ENCODE measurements at regions not wholly inside any gene's neighbourhood (a gene's known extent, or its start where the extent isn't known, plus 50 kb on each side); places are given as distances from the start of the nearest gene placed in this dataset.
"Not testable (repeated sequence)": the region's sequence is repeated elsewhere in the genome, so short reads cannot be mapped to it uniquely, and the experiment has no call there.

DNA sequence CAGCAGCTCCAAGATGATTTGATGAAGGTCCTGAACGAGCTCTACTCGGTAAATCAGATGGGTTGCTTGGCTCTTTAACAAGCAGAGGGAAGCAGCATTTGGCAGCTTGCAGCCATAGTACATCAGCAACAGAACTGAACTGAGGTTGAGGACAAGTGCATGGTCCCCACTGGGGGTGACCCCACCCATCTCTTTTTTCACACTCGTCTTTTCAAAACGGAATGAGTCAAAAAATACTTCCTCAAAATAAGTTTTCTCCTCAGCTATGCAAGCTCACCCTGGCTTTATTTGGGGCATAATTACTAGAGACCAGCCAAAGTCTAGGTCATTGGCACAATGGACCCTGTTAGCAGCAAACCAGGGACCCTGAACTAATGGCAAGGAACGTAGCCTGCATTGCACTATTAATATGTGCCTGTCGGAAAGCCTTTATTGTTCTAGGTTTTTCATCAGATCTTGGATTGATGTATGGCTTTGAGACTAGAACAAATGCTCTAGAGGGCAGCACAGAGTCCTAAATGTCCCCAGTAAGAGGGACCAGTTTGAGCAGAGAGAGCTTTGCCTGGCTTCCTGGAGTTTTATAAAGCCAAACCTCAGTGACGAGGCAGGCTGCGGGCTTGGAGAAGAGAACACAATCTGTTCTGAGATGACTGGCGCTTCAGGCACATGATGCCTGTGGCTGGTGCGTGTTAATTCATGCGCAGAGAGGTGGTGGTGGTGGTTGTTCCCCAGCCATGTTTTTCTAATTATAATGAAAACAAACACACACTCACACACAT lies 86.1 kb upstream of the IKBKE start:
- H3K4me1 ChIP-seq: peaks cover 0 to 12% (median 1%) of the 10 kb centered on the region in 6 donors
- H3K36me3 ChIP-seq; H3K27me3 ChIP-seq (replicated peaks in 1 of 7); intact Hi-C loops (cut with DNase I; ENCODE audit: low total_unique reads); DNase-seq; H3K4me3 ChIP-seq; H3K9me3 ChIP-seq: not testable (repeated sequence)
- 26 to 52% (median 38%) methylated on average over 4 of the region's 11 CpGs for WGBS, 5 donors
- TF ChIP-seq, protein P1, sequence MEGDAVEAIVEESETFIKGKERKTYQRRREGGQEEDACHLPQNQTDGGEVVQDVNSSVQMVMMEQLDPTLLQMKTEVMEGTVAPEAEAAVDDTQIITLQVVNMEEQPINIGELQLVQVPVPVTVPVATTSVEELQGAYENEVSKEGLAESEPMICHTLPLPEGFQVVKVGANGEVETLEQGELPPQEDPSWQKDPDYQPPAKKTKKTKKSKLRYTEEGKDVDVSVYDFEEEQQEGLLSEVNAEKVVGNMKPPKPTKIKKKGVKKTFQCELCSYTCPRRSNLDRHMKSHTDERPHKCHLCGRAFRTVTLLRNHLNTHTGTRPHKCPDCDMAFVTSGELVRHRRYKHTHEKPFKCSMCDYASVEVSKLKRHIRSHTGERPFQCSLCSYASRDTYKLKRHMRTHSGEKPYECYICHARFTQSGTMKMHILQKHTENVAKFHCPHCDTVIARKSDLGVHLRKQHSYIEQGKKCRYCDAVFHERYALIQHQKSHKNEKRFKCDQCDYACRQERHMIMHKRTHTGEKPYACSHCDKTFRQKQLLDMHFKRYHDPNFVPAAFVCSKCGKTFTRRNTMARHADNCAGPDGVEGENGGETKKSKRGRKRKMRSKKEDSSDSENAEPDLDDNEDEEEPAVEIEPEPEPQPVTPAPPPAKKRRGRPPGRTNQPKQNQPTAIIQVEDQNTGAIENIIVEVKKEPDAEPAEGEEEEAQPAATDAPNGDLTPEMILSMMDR (IDR thresholded peaks at IDR 0.05 in 8 of 11, conservative IDR thresholded peaks at IDR 0.05 in 3 of 11): peak in 2 of 11 experiments; percentile 14 to 39
- H3K27ac ChIP-seq: peak overlapping the region in 2 of 8 donors; percentile 25 to 50

DNA sequence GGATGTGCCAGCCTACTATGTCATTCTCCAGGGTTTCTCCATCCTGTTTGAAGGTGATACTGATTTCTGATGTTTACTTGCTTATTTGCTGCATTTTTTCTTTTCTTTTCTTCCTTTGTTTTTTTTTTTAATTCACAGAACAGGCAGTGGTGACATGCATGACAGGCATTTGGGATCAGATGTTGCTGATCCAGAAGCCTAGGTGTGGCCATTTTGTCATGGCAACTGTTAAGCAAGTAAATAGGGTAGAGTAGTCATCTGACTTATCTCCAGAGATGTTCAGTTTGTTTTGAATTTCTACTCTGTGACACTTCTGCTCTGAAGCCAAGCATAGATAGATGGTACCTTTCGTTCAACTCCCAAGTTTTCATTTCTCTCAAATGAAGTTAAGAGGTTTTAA lies 85.4 kb upstream of the IKBKE start:
- intact Hi-C loops (cut with DNase I; ENCODE audit: low total_unique reads); H3K9me3 ChIP-seq; H3K27me3 ChIP-seq (replicated peaks in 1 of 7); H3K4me3 ChIP-seq; H3K27ac ChIP-seq; H3K36me3 ChIP-seq; DNase-seq: not testable (repeated sequence)
- WGBS, 5 donors: 67 to 100% (median 100%) methylated on average over 1 of the region's 1 CpG
- peaks cover 0 to 12% (median 1%) of the 10 kb centered on the region in 6 donors for H3K4me1 ChIP-seq

DNA sequence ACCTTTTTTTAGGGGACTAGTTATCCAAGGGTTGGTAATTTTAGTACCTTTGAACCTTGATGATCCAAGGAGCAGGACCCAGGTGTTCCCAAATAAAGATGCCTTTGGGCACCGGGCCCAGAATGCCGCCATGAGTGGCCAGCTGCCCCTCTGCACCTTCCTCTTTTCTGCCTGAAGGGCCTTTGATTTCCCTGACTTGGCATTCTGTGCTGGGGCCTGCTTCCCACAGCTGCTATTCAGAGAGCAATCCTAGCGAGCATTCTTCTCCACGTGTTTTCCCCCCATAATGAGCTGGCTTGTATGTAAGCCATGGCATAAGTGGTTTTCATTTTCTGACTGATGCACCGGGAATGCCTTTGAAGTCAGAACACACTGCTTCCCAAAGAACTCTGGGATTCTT lies 82.6 kb upstream of the IKBKE start:
- no CpG with 5 or more reads among the region's 5 CpGs for whole genome bisulfite sequencing, 5 donors

DNA sequence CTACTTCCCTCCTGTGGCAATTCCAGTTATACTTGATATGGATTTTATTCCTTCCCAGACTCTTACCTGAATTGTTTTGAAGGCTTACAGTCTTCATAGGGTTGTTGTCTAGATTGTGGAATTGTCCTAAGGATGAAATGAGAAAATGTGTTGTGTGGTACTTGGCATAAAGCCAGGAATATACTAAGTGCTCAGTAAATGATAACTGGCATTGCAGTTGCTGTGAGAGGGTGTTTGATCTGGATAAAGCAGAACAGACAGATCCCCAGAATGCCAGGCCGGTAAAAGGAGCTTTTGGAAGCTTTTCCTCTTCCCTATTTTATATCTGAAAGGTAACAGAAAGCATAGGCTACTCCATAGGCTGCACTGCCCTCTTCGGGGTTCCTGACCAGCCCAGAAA lies 78.4 kb upstream of the IKBKE start:
- H3K36me3 ChIP-seq; H3K4me3 ChIP-seq; H3K27me3 ChIP-seq (replicated peaks in 1 of 7); H3K4me1 ChIP-seq; DNase-seq; H3K9me3 ChIP-seq; H3K27ac ChIP-seq; intact Hi-C loops (cut with DNase I; ENCODE audit: low total_unique reads): not testable (repeated sequence)
- 89 to 100% (median 93%) methylated on average over 1 to 2 of the region's 2 CpGs for WGBS, 5 donors

More for the DNA sequence above, 82.6 kb upstream of the IKBKE start:
- H3K9me3 ChIP-seq; H3K27me3 ChIP-seq (replicated peaks in 1 of 7); H3K4me1 ChIP-seq; intact Hi-C loops (cut with DNase I; ENCODE audit: low total_unique reads); H3K27ac ChIP-seq; H3K36me3 ChIP-seq; H3K4me3 ChIP-seq; DNase-seq: not testable (repeated sequence)

DNA sequence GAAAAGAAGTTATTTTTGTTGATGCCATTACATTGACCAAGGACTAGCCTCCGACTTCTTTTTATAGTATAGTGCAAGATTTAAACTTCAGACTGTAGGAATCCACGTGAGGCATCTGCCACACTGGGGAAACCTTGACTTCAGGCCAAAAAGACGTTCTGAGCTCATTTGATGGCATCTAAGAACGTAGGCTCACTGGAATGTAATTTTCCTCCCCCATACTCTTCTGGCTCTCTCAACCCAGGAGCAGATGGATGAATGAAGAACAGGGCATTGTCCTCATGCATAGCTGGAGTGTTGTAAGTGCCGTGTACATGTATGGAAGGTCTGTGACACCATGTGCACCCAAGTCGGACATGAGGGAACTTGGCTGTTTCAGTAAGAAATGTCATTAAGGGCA lies 72.8 kb upstream of the IKBKE start:
- H3K27me3 ChIP-seq (replicated peaks in 1 of 7); intact Hi-C loops (cut with DNase I; ENCODE audit: low total_unique reads); H3K4me3 ChIP-seq; H3K27ac ChIP-seq; DNase-seq; H3K9me3 ChIP-seq; H3K4me1 ChIP-seq: not testable (repeated sequence)
- H3K36me3 ChIP-seq: peaks cover 0 to 10% (median 0%) of the 10 kb centered on the region in 6 donors
- WGBS, 5 donors: 80 to 100% (median 87%) methylated on average over 1 to 3 of the region's 6 CpGs

DNA sequence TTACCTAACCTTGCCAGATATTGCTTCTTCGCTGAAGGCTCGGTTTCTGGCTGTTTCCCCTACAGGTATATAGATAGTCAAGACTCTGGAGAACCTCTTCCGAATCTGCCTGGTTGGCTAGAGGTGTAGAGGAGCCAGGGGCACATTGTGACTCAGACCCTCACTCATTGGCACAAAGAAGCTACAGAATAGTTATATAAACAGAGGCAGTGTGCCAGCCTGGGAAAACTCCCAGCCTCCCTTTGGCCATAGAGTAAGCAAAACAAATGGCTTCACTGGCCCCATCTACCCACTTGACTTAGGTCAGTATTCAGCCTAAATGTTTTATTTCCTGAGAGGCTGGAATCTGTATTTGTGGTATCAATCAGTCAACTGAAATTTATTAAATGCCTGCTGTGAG lies 72.0 kb upstream of the IKBKE start:
- H3K9me3 ChIP-seq; H3K27me3 ChIP-seq (replicated peaks in 1 of 7); intact Hi-C loops (cut with DNase I; ENCODE audit: low total_unique reads); DNase-seq; H3K27ac ChIP-seq; H3K4me3 ChIP-seq; H3K4me1 ChIP-seq: not testable (repeated sequence)
- H3K36me3 ChIP-seq: peaks cover 0 to 10% (median 0%) of the 10 kb centered on the region in 6 donors
- WGBS, 5 donors: 96 to 100% (median 99%) methylated on average over 2 to 3 of the region's 3 CpGs; no CpG with 5 or more reads in 1 of the 5 donors

DNA sequence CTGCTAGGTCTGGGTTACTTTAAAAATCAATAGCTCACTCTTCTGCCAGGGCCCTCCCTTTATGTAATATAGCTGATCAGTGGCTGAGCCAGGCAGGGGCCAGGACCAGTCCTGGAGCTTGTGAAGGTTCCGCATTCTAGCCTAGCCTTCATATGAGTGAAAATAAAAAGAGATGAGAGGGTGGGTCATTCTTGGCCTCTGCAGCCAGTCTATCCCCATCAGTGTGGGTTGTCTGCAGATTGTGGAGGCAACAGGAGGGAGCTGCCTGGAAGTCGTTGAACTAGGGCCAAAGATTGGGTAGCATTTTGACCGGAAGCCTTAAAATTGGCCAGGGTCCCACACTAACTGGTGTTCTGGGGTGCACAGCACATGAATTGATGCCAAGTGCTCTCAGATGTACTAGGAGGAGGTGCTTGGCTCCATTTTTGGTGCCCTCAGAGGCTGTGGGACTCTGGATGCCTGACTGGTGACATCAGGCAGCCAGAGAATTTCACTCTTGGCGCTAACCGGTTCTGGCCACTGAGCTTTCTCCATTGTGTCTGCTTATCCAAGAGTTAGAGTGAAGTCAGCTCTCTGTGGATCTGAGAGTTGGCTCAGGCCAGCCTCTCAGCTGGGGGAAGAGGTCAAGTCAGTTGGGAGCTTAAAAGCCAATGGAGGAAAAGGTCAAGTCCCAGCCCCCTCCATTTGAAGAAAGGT lies 66.5 kb upstream of the IKBKE start:
- H3K36me3 ChIP-seq; intact Hi-C loops (cut with DNase I; ENCODE audit: low total_unique reads); H3K4me1 ChIP-seq; H3K9me3 ChIP-seq; H3K27ac ChIP-seq; H3K27me3 ChIP-seq (replicated peaks in 1 of 7); DNase-seq; H3K4me3 ChIP-seq: not testable (repeated sequence)
- WGBS, 5 donors: 64 to 79% (median 64%) methylated on average over 2 of the region's 5 CpGs; no CpG with 5 or more reads in 2 of the 5 donors

DNA sequence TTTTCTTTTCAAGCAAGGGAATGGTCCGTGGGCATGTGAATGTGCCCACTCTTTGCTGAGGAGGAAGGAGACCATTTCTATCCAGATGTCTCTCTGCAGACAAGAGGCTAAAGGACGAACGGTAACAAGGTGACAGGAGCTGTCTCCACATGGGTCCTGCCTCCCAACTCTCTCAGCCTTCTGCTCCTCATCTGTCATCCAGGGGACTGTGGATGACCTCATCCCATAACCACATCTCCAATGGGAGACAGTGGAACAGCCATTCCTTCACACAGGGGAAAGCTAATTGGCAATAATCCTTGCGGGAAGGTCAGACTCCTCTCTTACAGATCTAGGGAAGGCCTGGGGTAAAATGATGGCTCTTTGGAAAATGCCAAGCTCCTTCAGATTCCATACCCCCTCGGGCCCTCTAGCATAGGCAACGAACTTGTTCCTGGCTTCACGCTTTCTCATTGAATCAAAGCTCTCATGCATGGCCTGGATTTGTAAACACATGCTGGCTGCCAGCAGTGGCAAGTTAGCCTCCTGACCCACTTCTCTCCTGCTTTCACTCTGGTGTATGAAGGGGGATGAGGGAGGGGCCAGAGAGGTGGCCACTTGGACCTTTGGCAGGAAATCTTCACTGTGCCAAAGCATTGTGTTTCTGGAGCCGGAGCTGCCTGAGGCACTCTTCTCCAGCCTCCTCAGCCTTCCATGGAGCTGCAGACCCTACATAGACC lies 65.8 kb upstream of the IKBKE start:
- 78 to 84% (median 82%) methylated on average over 5 to 6 of the region's 8 CpGs; no CpG with 5 or more reads in 1 of the 5 donors for WGBS, 5 donors
- H3K27ac ChIP-seq; H3K36me3 ChIP-seq; intact Hi-C loops (cut with DNase I; ENCODE audit: low total_unique reads); H3K4me1 ChIP-seq; H3K4me3 ChIP-seq; H3K27me3 ChIP-seq (replicated peaks in 1 of 7); H3K9me3 ChIP-seq; DNase-seq: not testable (repeated sequence)

DNA sequence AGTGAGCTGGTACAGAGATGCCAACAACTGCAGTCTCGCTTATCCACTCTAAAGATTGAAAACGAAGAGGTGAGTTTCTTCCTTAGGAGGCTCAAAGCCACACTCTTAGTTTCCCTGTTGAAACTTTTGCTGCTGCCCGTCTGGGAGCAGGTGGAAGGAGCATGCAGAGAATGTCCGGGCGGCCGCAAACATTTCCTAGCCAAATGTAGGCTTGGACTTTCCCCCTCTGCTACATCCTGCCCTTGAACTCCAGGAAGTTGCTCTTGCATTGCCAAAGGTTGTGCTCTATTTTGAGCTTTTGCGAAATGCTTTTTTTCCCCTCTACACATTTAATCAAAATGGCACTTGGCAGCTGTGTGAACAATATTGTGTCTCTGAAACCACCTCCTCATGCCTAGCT lies 65.0 kb upstream of the IKBKE start:
- intact Hi-C loops (cut with DNase I; ENCODE audit: low total_unique reads); H3K27me3 ChIP-seq (replicated peaks in 1 of 7); DNase-seq; H3K36me3 ChIP-seq; H3K4me3 ChIP-seq; H3K9me3 ChIP-seq; H3K4me1 ChIP-seq; H3K27ac ChIP-seq: not testable (repeated sequence)
- no CpG with 5 or more reads among the region's 7 CpGs for WGBS, 5 donors

All from spleen (tissue), 11 donors.